Effector memory CD8-positive, alpha-beta T cell (primary cell): ENCODE measurements at regions not wholly inside any gene's neighbourhood (a gene's known extent, or its start where the extent isn't known, plus 50 kb on each side); places are given as distances from the start of the nearest gene placed in this dataset.

Experiments
- ATAC-seq: fragments of 150-1000 bp; cut with Tn5 transposase; replicated peaks from 2 replicates; pipeline ENCODE4 v1.10.0; 2021; ENCODE audit warnings: mild to moderate bottlenecking, moderate library complexity
- DNase-seq, 3 experiments: peaks; one replicate each; pipeline ENCODE4 v3.0.0; 2021
- H3K27ac Mint-ChIP-seq, 2 donors: one replicate each; pipeline ENCODE4 v1.8.0; 2022; ENCODE audit warnings: mild to moderate bottlenecking in 2 of 2, mixed read lengths in 2 of 2, moderate library complexity in 2 of 2
- H3K27me3 Mint-ChIP-seq, 2 donors: one replicate each; pipeline ENCODE4 v1.8.0; 2022; ENCODE audit warnings: mixed read lengths in 2 of 2
- H3K36me3 Mint-ChIP-seq: one replicate; pipeline ENCODE4 v1.8.0; 2022; ENCODE audit warnings: mild to moderate bottlenecking, moderate library complexity, mixed read lengths; ENCODE audit not compliant: insufficient read depth
- H3K4me1 Mint-ChIP-seq, 2 donors: one replicate each; pipeline ENCODE4 v1.8.0; 2022; ENCODE audit warnings: low read depth in 2 of 2, mixed read lengths in 2 of 2
- H3K4me3 Mint-ChIP-seq, 2 donors: one replicate each; pipeline ENCODE4 v1.8.0; 2022; ENCODE audit warnings: mild to moderate bottlenecking in 2 of 2, mixed read lengths in 2 of 2, moderate library complexity in 2 of 2
- H3K9me3 Mint-ChIP-seq, 2 donors: one replicate each; pipeline ENCODE4 v1.8.0; 2022; ENCODE audit warnings: mixed read lengths in 2 of 2

- DNase-seq, result no peak
- no peak overlapping the region for H3K27ac Mint-ChIP-seq
- H3K27me3 Mint-ChIP-seq, result no peaks in the 10 kb centered on the region
- H3K4me3 Mint-ChIP-seq, result no peak overlapping the region
- H3K36me3 Mint-ChIP-seq, result no peaks in the 10 kb centered on the region
- H3K9me3 Mint-ChIP-seq, result peaks cover 2 to 7% of the 10 kb centered on the region in 2 donors
- no peak for ATAC-seq
- no peaks in the 10 kb centered on the region for H3K4me1 Mint-ChIP-seq
These were observed 823.8 kb upstream of the CELF2 start for GRCh38 chr10:10193848-10194247.

GRCh38 chr10:10196701-10197100 lies 821.0 kb upstream of the CELF2 start:
- Mint-ChIP-seq H3K27ac (no peak overlapping the region), H3K4me3 (no peak overlapping the region), H3K36me3 (no peaks in the 10 kb centered on the region), H3K4me1 (no peaks in the 10 kb centered on the region), H3K9me3 (peaks cover 0 to 2% of the 10 kb centered on the region in 2 donors), H3K27me3 (no peaks in the 10 kb centered on the region)
- DNase-seq (no peak), ATAC-seq (no peak)

GRCh38 chr10:10197423-10197822 lies 820.2 kb upstream of the CELF2 start:
- no peak overlapping the region for H3K4me3 Mint-ChIP-seq
- no peaks in the 10 kb centered on the region for H3K36me3 Mint-ChIP-seq

DNA sequence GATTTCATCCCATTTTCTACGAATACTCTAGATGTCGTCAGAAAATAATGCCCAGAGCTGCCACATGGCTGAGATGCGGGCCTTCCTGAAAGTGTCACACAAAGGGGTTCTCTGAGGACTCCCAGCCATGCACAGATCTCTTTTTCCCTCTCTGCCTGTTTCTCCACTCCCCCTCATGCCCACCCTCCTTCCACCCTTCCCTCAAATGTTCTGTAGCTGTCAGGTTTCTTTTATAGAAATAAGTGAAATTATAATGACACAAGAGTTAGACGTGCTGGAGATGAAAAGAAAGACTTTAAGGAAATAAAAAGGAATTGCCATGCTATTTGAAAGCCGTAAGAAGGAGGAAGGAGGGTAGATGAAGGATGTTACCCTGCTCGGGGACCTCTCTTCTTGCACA lies 819.3 kb upstream of the CELF2 start:
- Mint-ChIP-seq H3K9me3 (peaks cover 0 to 2% of the 10 kb centered on the region in 2 donors), H3K27ac (no peak overlapping the region), H3K36me3 (no peaks in the 10 kb centered on the region), H3K27me3 (no peaks in the 10 kb centered on the region), H3K4me3 (no peak overlapping the region), H3K4me1 (no peaks in the 10 kb centered on the region)
- no peak for ATAC-seq
- DNase-seq, result no peak

More at GRCh38 chr10:10197423-10197822, 820.2 kb upstream of the CELF2 start:
- no peaks in the 10 kb centered on the region for H3K27me3 Mint-ChIP-seq
- DNase-seq (no peak), ATAC-seq (no peak)
- no peaks in the 10 kb centered on the region for H3K4me1 Mint-ChIP-seq
- peaks cover 0 to 2% of the 10 kb centered on the region in 2 donors for H3K9me3 Mint-ChIP-seq
- H3K27ac Mint-ChIP-seq, result no peak overlapping the region

DNA sequence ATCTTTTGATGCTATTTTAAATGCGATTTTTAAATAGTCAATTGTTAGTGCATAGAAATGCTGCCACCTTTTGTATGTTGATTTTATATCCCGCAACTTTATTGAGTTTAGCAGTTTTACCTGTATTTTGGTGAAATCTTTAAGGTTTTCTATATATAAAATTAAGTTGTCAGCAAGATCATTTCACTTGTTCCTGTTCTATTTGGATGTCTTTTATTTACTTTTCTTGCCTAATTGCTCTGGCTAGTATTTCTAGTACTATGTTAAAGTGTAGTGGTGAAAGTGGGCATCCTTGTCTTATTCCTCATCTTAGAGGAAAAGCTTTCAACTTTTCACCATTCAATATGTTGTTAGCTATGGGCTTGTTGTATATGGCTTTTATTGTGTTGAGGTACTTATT lies 813.3 kb upstream of the CELF2 start:
- Mint-ChIP-seq H3K4me1 (no peaks in the 10 kb centered on the region), H3K36me3 (no peaks in the 10 kb centered on the region), H3K27me3 (no peaks in the 10 kb centered on the region), H3K27ac (no peak overlapping the region), H3K4me3 (no peak overlapping the region), H3K9me3 (peaks cover 5 to 7% of the 10 kb centered on the region in 2 donors)
- ATAC-seq (no peak), DNase-seq (no peak)

GRCh38 chr10:10205906-10206305 lies 811.8 kb upstream of the CELF2 start:
- Mint-ChIP-seq H3K4me1 (no peaks in the 10 kb centered on the region), H3K27me3 (no peaks in the 10 kb centered on the region), H3K27ac (no peak overlapping the region), H3K36me3 (no peaks in the 10 kb centered on the region), H3K9me3 (peaks cover 5 to 7% of the 10 kb centered on the region in 2 donors), H3K4me3 (no peak overlapping the region)
- ATAC-seq (no peak), DNase-seq (no peak)

GRCh38 chr10:10207538-10207937 lies 810.1 kb upstream of the CELF2 start:
- Mint-ChIP-seq H3K36me3 (no peaks in the 10 kb centered on the region), H3K27me3 (no peaks in the 10 kb centered on the region), H3K9me3 (peaks cover 3 to 7% of the 10 kb centered on the region in 2 donors), H3K4me1 (no peaks in the 10 kb centered on the region), H3K27ac (no peak overlapping the region), H3K4me3 (no peak overlapping the region)
- DNase-seq (no peak), ATAC-seq (no peak)

- Mint-ChIP-seq H3K27ac (no peak overlapping the region), H3K9me3 (peaks cover 3 to 7% of the 10 kb centered on the region in 2 donors), H3K4me3 (no peak overlapping the region), H3K36me3 (no peaks in the 10 kb centered on the region), H3K27me3 (no peaks in the 10 kb centered on the region), H3K4me1 (no peaks in the 10 kb centered on the region)
- ATAC-seq (no peak), DNase-seq (no peak)
These were observed 809.5 kb upstream of the CELF2 start for GRCh38 chr10:10208196-10208595.

DNA sequence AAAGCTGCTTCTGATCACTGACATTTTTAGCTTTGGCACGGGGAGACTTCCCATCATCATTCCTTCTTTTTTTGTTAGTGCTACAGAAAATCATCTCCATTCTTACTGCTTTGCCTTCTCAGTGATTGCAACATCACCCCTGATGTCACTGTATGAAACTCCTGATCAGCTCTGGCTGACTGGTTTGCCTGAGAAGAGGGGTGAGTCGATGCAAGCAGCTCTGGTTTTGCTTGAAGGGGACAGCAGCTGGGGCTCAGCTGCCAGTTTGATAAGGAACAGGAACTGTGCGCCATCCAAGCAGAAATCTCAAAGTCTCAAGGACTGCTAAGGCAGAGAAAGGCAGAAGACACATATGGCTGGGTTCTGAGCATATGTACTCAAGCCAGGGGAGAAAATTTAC lies 808.5 kb upstream of the CELF2 start:
- Mint-ChIP-seq H3K27me3 (no peaks in the 10 kb centered on the region), H3K36me3 (no peaks in the 10 kb centered on the region), H3K4me3 (no peak overlapping the region), H3K9me3 (peaks cover 3 to 7% of the 10 kb centered on the region in 2 donors), H3K27ac (no peak overlapping the region), H3K4me1 (no peaks in the 10 kb centered on the region)
- no peak for DNase-seq
- ATAC-seq, result no peak

DNA sequence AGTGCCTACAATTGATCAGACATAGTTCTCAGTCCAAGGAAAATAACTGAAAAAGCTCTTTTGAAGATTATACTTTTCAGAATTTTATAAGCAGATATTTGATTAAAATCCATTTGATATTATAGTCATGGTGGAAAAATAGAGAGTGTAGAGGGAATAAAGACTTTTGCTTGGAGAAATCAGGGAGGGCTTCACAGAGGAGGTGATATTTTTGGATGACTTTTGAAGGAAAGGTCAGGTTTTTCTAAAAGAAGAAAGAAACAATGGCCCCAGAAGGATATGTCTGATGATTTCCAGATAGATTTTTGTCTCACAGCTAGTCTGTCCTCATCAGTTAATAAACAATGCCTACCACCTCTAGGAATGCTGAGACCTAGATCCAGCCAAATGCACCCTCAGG lies 806.3 kb upstream of the CELF2 start:
- no peak for DNase-seq
- no peaks in the 10 kb centered on the region for H3K27me3 Mint-ChIP-seq
- H3K4me1 Mint-ChIP-seq, result no peaks in the 10 kb centered on the region
- ATAC-seq, result no peak
- H3K27ac Mint-ChIP-seq, result no peak overlapping the region
- no peaks in the 10 kb centered on the region for H3K36me3 Mint-ChIP-seq
- peaks cover 2 to 7% of the 10 kb centered on the region in 2 donors for H3K9me3 Mint-ChIP-seq
- H3K4me3 Mint-ChIP-seq, result no peak overlapping the region

GRCh38 chr10:10213237-10213636 lies 804.4 kb upstream of the CELF2 start:
- no peak for DNase-seq
- no peak overlapping the region for H3K4me3 Mint-ChIP-seq
- no peak overlapping the region for H3K27ac Mint-ChIP-seq
- H3K4me1 Mint-ChIP-seq, result no peaks in the 10 kb centered on the region
- ATAC-seq, result no peak
- no peaks in the 10 kb centered on the region for H3K9me3 Mint-ChIP-seq
- H3K27me3 Mint-ChIP-seq, result no peaks in the 10 kb centered on the region
- H3K36me3 Mint-ChIP-seq, result no peaks in the 10 kb centered on the region

DNA sequence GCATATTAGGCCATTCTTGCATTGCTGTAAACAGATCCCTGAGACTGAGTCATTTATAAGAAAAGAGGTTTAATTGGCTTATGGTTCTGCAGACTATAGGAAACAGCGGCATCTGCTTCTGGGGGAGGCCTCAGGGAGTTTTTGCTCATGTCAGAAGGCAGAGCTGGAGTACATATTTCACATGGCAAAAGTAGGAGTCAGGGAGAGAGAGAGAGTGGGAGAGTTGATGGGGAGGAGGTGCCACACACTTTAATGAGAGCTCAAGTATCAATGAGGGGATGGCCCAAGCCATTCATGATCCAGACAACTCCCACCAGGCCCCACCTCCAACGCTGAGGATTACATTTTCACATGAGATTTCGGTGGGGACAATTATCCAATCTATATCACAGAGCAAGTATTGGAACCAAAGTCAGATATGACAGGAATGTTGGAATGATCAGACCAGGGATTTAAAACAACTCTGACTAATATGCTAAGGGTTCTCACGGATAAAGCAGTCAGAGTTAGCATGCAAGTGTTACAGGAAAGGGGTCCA lies 795.3 kb upstream of the CELF2 start:
- H3K4me3 Mint-ChIP-seq, result no peak overlapping the region
- H3K4me1 Mint-ChIP-seq, result no peaks in the 10 kb centered on the region
- peaks cover 2 to 11% of the 10 kb centered on the region in 2 donors for H3K9me3 Mint-ChIP-seq
- no peak overlapping the region for H3K27ac Mint-ChIP-seq
- ATAC-seq (no peak), DNase-seq (no peak)
- no peaks in the 10 kb centered on the region for H3K36me3 Mint-ChIP-seq
- H3K27me3 Mint-ChIP-seq, result no peaks in the 10 kb centered on the region

- H3K9me3 Mint-ChIP-seq, result peaks cover 2 to 11% of the 10 kb centered on the region in 2 donors
- DNase-seq, result no peak
- H3K36me3 Mint-ChIP-seq, result no peaks in the 10 kb centered on the region
- no peak overlapping the region for H3K4me3 Mint-ChIP-seq
- no peak for ATAC-seq
- no peak overlapping the region for H3K27ac Mint-ChIP-seq
- H3K27me3 Mint-ChIP-seq, result no peaks in the 10 kb centered on the region
- H3K4me1 Mint-ChIP-seq, result no peaks in the 10 kb centered on the region
These were observed 794.5 kb upstream of the CELF2 start for GRCh38 chr10:10223131-10223530.

DNA sequence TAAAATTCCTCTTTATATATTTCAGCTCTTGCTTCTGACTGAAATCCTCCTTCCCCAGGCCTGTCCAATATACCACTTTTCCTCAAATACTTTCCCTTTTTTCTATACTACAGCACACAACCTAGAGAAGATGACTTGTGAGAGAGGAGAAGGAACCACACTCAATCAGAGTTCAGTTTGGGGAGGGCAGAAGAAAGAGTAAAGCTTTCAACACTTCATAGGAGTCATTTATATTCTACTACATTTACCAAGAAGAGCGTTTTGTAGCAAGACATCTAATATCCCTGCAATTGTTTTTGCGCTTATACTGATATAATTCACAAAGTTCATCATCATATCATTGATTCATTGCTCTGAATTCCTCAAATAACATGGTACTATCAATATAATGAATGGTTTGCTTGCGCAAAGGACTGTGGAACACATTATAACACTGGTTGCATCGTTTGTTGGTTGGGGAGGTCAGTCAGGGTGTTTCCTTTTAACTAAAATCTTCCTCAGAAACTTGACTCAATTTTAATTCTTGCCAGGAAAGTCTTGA lies 792.5 kb upstream of the CELF2 start:
- Mint-ChIP-seq H3K9me3 (peaks cover 2 to 11% of the 10 kb centered on the region in 2 donors), H3K4me1 (no peaks in the 10 kb centered on the region), H3K27me3 (no peaks in the 10 kb centered on the region), H3K27ac (no peak overlapping the region), H3K4me3 (no peak overlapping the region), H3K36me3 (no peaks in the 10 kb centered on the region)
- ATAC-seq (no peak), DNase-seq (no peak)

DNA sequence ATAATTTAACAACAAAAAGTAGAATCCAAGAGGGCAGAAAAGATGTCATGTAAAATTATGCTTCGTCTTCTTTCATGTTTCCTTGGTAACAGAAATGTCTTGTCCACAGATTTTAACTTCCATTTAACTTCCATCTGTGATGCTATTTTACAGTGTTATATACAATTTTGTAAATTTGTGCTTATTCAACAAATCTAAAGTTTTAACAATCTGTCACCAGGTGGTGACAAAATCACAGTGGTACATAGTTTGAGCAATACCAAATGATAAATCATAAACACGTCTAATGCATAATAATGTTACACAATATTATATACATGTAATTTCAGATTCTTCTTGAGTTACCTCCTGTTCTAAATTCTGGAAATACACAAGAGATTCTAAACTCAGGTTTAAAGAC lies 784.4 kb upstream of the CELF2 start:
- Mint-ChIP-seq H3K36me3 (no peaks in the 10 kb centered on the region), H3K4me1 (no peaks in the 10 kb centered on the region), H3K27me3 (no peaks in the 10 kb centered on the region), H3K4me3 (no peak overlapping the region), H3K27ac (no peak overlapping the region), H3K9me3 (no peaks in the 10 kb centered on the region)
- DNase-seq (no peak), ATAC-seq (no peak)
